ENCODE measurements at regions not wholly inside any gene's neighbourhood (a gene's known extent, or its start where the extent isn't known, plus 50 kb on each side); places are given as distances from the start of the nearest gene placed in this dataset.

DNA sequence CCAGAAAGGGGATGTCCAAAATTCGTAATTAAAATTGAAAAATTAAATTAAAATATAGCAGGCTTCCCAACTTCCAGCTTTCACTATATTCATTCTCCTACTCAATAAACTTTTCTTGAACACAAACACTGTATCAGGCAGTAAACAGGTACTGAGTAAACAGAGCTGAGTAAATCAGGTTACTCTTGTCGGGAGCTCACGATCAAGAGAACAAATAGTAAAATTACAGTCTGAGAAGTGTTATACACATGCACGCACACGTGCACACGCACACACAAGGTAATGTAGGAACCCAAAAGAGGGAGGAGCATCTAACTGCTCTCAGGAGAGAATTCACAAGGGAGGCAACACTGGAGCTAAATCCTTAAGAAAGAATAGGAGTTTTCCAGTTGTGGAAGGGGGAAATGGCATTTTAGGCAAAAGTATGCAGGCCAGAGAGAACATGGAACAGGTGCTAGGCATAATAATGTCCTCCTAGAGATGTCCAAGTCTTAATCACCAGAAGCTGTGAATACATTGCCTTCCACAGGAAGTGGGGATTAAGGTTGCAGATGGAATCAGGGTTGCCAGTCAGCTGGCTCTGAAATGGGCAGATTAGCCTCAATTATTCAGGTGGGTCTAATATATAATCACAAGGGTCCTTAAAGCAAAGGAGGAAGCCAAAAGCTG lies 598.8 kb upstream of the BRINP1 start:
- H3K27me3 ChIP-seq (replicated peaks; ENCODE audit: insufficient read depth, low read depth, low read length, poor library complexity), result no peaks in the 10 kb centered on the region
- no TSS peak for BruUV-seq (replicated peaks)
- H3K4me1 ChIP-seq (ENCODE audit: insufficient read depth, low read length, poor library complexity, severe bottlenecking), result peaks cover 4% of the 10 kb centered on the region
- no peak overlapping the region for H3K4me3 ChIP-seq (ENCODE audit: low read depth, low read length, poor library complexity, severe bottlenecking)
- DNase-seq (ENCODE audit: low spot score), result no peak
- intact Hi-C loops (cut with micrococcal nuclease; ENCODE audit: unreplicated experiment), result loop anchor here (5.0 kb wide), 1 partner anchor 411 kb away; no protein-coding TSS in a partner anchor
- TF ChIP-seq, protein P1, sequence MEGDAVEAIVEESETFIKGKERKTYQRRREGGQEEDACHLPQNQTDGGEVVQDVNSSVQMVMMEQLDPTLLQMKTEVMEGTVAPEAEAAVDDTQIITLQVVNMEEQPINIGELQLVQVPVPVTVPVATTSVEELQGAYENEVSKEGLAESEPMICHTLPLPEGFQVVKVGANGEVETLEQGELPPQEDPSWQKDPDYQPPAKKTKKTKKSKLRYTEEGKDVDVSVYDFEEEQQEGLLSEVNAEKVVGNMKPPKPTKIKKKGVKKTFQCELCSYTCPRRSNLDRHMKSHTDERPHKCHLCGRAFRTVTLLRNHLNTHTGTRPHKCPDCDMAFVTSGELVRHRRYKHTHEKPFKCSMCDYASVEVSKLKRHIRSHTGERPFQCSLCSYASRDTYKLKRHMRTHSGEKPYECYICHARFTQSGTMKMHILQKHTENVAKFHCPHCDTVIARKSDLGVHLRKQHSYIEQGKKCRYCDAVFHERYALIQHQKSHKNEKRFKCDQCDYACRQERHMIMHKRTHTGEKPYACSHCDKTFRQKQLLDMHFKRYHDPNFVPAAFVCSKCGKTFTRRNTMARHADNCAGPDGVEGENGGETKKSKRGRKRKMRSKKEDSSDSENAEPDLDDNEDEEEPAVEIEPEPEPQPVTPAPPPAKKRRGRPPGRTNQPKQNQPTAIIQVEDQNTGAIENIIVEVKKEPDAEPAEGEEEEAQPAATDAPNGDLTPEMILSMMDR (conservative IDR thresholded peaks at IDR 0.05; ENCODE audit: low read depth, low read length), result no peak
- no peak for TF ChIP-seq EZH2 (IDR thresholded peaks at IDR 0.05; ENCODE audit: borderline replicate concordance, low read depth, low read length, poor library complexity, severe bottlenecking)
- H3K9me3 ChIP-seq (ENCODE audit: low read depth, low read length, poor library complexity, severe bottlenecking), result no peaks in the 10 kb centered on the region
- no peaks in the 10 kb centered on the region for H3K36me3 ChIP-seq (ENCODE audit: insufficient read depth, low read length, poor library complexity, severe bottlenecking)
- POLR2A ChIA-PET (ENCODE audit: low non-redundant PET), result no interaction called here
- CTCF ChIA-PET, result no interaction called here
- H3K27ac ChIP-seq (ENCODE audit: low read depth, low read length, poor library complexity, severe bottlenecking), result no peak overlapping the region

DNA sequence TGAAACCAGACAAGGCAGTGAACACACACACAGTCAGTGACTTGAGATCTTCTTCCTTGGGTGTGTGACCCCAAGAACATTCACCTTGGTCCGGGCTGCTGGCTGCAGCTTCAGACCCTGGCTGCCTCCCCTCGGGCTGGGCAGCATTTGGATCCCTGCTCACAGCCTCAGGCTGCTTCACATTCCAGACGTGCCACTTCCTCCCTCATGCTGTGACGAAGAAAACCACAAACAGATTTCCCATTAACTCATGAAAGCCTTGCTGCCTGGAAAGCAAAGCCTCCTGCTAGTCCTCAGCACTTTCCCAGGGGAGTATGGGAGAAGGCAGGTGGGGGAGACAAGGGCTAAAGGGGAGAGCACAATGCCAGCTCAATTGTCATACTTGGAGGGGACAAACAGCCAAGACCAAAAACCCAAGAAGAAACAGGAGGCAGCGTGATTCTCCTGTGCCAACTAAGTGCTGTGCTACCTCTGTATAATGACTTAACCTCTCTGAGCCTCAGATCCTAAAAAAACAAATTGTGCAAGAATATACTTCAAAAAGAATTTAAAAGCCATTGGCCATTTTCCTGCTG lies 594.6 kb upstream of the BRINP1 start:
- Histone ChIP-seq H3K4me3 (ENCODE audit: low read depth, low read length, poor library complexity, severe bottlenecking) (no peak overlapping the region), H3K27ac (ENCODE audit: low read depth, low read length, poor library complexity, severe bottlenecking) (no peak overlapping the region), H3K36me3 (ENCODE audit: insufficient read depth, low read length, poor library complexity, severe bottlenecking) (no peaks in the 10 kb centered on the region), H3K27me3 (replicated peaks; ENCODE audit: insufficient read depth, low read depth, low read length, poor library complexity) (no peaks in the 10 kb centered on the region), H3K9me3 (ENCODE audit: low read depth, low read length, poor library complexity, severe bottlenecking) (no peaks in the 10 kb centered on the region), H3K4me1 (ENCODE audit: insufficient read depth, low read length, poor library complexity, severe bottlenecking) (peaks cover 4% of the 10 kb centered on the region)
- ChIA-PET POLR2A (ENCODE audit: low non-redundant PET) (no interaction called here), CTCF (no interaction called here)
- intact Hi-C loops (cut with micrococcal nuclease; ENCODE audit: unreplicated experiment), result no loop called here
- DNase-seq (ENCODE audit: low spot score), result peak; percentile 79
- BruUV-seq (replicated peaks), result no TSS peak
- TF ChIP-seq EZH2 (IDR thresholded peaks at IDR 0.05; ENCODE audit: borderline replicate concordance, low read depth, low read length, poor library complexity, severe bottlenecking), result no peak
- TF ChIP-seq, protein P1 (conservative IDR thresholded peaks at IDR 0.05; ENCODE audit: low read depth, low read length), result no peak

DNA sequence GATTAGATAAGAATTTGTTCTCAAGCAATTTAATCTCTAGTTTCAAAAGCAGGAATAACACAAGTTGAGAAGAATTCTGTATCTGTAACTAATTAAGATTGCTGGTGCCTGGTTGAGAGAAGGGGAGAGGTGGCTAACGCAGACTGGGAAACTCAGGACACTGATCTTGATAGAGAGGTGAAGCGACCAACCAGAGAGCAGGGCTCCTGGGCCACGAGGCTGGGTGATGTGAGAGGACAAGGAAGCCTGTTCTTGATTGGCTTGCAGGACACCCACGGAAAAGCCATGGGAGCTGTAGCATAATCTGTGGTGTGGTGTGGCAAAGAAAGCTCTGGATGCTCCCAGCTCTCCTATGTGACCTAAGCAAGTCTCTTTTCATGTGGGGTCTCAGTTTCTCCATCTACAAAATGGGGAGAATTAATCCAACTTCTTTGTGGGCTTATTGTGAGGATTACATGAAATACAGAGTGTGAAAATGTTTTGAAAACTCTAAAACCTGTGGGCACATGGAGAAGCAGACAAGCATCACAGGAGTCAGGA lies 594.1 kb upstream of the BRINP1 start:
- Histone ChIP-seq H3K27ac (ENCODE audit: low read depth, low read length, poor library complexity, severe bottlenecking) (no peak overlapping the region), H3K4me3 (ENCODE audit: low read depth, low read length, poor library complexity, severe bottlenecking) (no peak overlapping the region), H3K4me1 (ENCODE audit: insufficient read depth, low read length, poor library complexity, severe bottlenecking) (peaks cover 4% of the 10 kb centered on the region), H3K36me3 (ENCODE audit: insufficient read depth, low read length, poor library complexity, severe bottlenecking) (no peaks in the 10 kb centered on the region), H3K27me3 (replicated peaks; ENCODE audit: insufficient read depth, low read depth, low read length, poor library complexity) (no peaks in the 10 kb centered on the region), H3K9me3 (ENCODE audit: low read depth, low read length, poor library complexity, severe bottlenecking) (no peaks in the 10 kb centered on the region)
- TF ChIP-seq, protein P1 (conservative IDR thresholded peaks at IDR 0.05; ENCODE audit: low read depth, low read length), result no peak
- TF ChIP-seq EZH2 (IDR thresholded peaks at IDR 0.05; ENCODE audit: borderline replicate concordance, low read depth, low read length, poor library complexity, severe bottlenecking), result no peak
- intact Hi-C loops (cut with micrococcal nuclease; ENCODE audit: unreplicated experiment), result no loop called here
- ChIA-PET CTCF (no interaction called here), POLR2A (ENCODE audit: low non-redundant PET) (no interaction called here)
- DNase-seq (ENCODE audit: low spot score), result peak; percentile 36
- BruUV-seq (replicated peaks), result no TSS peak
